GM18909 (cell line): ENCODE measurements at regions not wholly inside any gene's neighbourhood (a gene's known extent, or its start where the extent isn't known, plus 50 kb on each side); places are given as distances from the start of the nearest gene placed in this dataset.

ENCODE experiments used
- ATAC-seq: cut with Tn5 transposase; IDR thresholded peaks from one replicate; pipeline ENCODE4 v1.9.1; 2021; ENCODE audit warnings: mild to moderate bottlenecking; ENCODE audit not compliant: unreplicated experiment, poor library complexity

DNA sequence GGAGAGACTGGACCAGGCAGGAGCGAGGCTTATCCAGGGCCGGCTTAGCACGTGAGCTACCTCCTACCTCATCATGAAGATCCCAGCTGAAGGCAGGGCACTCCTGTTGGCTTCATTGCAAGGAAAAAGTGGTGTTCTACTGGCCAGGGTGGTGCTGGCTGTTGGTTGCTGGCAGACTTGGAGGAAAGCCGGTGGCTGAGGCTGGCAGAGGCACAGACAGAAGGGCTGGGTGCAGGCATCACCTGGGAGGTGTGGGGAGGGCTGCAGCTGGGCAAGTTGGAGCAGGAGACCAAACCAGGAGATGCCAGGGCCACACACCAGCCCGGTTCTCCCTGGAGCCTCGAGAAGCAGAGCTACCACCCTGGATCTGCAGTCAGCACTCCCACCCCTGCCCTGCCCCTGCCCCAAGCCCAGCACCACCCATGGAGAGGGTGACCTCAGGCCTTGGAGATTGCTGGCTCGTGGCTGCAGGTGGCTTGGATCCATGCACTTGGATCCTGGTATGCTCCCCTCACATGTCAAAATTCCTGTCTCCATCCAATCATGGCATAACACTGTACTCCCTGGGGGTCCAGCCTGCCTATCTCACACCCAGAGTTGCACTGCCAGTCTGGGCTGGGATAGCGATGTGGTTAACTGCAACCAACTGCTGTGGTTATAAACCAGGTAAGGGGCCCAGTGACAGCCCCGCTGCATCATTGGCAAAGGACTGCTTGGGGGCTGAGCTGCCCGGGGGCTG is 49.7 kb downstream of the GLI2 start:
- no peak for ATAC-seq

DNA sequence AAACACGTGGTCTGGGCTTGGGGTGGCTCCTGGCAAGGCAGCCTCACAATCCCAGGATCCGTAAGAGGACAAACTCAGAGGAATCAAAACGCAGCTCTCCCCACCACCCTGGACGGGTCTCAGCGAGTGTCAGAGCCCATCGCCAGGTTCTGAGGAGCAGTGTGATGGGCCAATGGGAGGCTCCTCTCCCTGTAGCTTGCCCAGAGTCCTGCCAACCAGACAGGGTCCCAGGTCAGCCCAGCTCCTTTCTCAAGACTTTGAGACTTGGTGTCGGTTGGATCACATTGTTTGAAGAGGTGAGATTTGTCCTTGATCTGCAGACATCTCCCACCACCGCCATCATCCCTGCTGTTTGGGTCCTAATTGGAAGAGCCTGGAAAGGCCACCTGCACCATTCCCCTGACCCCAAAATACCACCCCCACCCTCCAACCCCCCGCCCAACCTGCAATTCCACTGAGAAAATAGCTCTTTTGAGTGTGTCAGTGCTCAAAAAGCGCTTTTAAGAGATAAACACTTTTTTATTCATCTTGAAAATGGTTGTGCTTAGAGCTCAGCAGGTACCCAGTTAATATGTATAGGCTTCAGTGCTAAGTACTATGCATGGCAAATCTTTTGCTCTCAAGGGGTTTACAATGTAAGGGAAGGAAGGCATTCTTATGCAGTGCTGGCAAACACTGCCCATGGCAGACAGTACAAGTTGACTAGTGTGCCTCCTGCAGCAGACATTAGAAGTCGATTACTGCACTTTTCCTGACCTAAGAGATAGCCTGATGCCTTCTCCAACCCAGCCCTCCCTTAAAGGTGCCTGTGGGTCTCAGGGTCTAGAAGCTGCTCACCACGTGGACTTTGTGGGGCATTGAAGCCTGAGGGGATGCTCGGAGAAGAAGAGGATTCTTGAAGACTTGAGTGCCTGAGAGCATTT is 50.6 kb downstream of the GLI2 start:
- ATAC-seq = no peak

- no peak for ATAC-seq
Observed at GRCh38 chr2:120787111-120787821, 51.6 kb downstream of the GLI2 start.

GRCh38 chr2:120787822-120788700 is 52.4 kb downstream of the GLI2 start:
- no peak for ATAC-seq

GRCh38 chr2:120791243-120791961 is 55.7 kb downstream of the GLI2 start:
- ATAC-seq = no peak

GRCh38 chr2:120791962-120792297 is 56.3 kb downstream of the GLI2 start:
- no peak for ATAC-seq

DNA sequence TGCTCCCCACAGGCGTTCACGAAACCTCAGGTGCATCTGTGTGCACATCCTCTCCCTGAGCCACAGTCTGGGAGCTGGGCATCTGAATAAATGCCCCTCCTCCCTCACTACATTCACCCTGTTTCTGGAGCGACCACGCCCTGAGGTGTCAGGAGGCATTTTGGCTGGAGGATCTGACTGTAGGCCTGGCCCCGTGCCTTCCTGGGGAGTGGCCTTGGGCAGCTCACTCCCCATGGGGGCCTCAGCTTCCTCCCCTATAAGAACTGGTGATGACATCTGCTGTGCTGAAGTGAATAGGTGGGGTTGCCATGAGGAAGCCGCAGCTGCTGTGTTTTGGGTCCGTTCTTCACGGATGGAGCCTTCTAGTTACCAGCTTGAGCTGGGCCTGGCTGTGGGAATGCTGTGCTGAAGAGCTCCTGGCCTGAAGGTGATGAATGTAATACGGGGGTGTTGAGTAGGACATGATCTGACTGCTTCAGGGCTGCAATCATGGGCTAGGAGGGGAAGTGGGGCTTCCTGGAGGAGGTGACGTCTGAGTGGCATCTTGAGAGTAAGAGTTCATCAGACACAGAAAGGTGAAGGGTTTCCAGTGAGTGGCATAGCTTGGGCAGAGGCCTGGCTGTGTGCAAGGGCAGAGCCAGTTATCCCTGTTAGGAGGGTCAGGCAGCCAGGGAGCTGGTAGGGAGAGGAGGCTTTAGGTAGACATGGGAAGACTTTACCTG is 58.2 kb downstream of the GLI2 start:
- ATAC-seq = no peak

- ATAC-seq = no peak
Observed at GRCh38 chr2:120794716-120795115, 59.0 kb downstream of the GLI2 start.

- no peak for ATAC-seq
Observed at GRCh38 chr2:120796094-120796493, 60.4 kb downstream of the GLI2 start.

DNA sequence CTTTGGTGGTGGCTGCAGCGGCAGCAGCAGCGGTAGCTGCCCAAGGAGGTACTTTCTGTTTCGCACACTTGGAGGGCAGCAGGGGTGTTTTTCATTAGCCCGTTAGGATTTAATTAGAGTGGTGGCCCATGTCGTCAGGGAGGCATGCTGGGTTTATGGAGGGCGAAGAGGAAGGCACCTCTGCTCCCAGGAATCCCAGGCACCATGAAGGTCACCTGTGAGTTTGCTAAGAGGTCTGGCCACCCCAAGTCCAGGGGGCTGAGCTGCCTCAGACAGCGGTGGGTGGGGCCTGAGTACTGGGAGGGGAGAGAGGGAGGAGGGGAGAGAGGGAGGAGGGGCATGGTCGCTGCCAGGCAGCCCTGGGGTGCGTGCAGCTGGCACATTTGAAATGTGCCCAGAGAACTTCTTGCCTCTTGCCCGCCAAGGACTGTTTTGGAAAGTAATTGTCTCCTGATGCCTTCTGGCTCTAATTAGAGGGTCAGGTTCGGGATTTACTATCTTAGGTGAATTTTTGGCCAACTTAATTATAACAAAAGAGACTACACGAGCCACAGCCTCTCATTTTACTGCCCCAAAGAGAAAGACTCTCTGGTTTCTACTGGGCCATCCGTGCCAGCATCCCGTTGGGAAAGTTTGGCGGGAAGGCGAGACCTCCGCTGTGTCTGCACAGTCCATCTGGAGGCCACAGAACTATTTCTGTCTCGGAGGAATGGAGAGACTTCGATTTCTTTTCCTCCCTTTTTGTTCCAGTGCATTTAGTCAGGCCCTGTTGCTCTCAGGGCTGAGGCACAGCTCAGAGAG is 62.0 kb downstream of the GLI2 start:
- no peak for ATAC-seq

- no peak for ATAC-seq
Observed at GRCh38 chr2:120798567-120799247, 63.0 kb downstream of the GLI2 start.

GRCh38 chr2:120802158-120802557 is 66.5 kb downstream of the GLI2 start:
- ATAC-seq = no peak

GRCh38 chr2:120802867-120803484 is 67.3 kb downstream of the GLI2 start:
- no peak for ATAC-seq

DNA sequence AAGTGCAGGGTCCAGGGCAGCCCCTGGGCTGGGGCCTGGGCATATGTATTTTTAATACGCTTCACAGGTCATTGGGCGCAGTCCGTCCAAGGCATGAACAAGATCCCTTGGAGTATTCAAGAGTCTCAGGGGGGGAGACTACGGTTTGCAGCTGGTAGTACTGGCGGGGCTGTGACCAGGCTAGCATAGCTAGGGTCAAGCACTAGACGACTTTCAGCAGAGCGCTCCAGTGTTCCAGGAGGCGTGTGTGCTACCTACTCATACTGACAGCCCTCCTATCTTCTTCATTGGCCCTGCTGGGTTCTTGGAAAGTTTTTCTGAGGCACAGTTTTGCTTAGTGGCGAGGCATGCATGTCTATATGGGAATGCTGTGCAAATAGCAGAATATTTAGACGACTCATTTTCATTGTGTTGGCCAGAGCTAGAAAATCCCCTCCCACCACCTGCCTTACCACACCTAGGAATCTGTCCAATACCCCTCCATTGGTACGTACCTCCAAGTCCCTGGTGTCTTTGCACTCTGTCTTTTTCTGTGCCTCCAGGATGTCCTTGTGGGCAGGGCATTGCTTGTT is 68.2 kb downstream of the GLI2 start:
- ATAC-seq = no peak

DNA sequence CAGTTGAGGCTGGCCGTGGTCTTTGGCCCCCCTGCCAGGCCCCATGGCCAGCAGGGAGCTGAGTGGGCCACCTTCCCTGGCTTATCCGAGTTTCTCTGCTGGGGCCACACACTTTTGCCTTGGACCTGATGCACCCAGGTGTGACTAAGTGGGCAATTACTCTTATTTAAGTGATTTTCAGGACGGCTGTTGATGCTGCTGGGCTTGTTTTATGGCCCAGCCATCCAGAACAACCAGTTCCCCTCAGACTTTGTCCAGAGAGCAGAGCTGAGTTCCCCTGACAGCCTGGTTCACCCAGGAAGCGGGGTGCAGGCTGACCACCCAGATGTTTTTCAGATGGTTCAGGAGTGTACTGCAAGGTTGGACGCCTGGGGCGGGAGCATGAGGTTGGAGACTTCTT is 68.8 kb downstream of the GLI2 start:
- no peak for ATAC-seq

- ATAC-seq = no peak
Observed at GRCh38 chr2:120805011-120805410, 69.3 kb downstream of the GLI2 start.

DNA sequence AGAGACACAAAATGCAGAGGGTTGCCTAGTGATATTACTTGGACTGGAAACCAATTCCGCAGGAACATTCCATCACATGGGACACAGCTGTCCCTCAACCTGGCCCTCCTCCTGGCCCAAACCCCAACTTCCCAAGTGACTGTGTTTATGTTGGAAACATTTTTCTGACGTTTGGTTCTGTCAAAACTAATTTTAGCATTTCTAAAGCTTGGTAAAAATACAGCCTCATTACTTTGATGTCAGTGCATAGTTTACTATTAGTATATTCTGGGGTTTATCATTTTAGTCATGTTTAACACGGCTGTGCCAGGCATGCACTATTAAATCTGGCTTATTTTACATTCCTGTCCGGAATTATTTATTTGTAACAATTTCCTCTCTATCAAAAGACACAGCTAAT is 69.9 kb downstream of the GLI2 start:
- no peak for ATAC-seq
